ENCODE measurements at regions not wholly inside any gene's neighbourhood (a gene's known extent, or its start where the extent isn't known, plus 50 kb on each side); places are given as distances from the start of the nearest gene placed in this dataset.

- TF ChIP-seq CTCF (IDR thresholded peaks at IDR 0.05), result no peak
- no peak for TF ChIP-seq POLR2A (IDR thresholded peaks at IDR 0.05)
These were observed 61.1 kb upstream of the RBMX start for GRCh38 chrX:136941396-136942337.
